COR-L47 (cell line): ENCODE measurements at regions not wholly inside any gene's neighbourhood (a gene's known extent, or its start where the extent isn't known, plus 50 kb on each side); places are given as distances from the start of the nearest gene placed in this dataset.
A peak's percentile ranks its signal among the peaks of the same experiment; 100 is the strongest.

Source experiments
- DNase-seq: peaks from one replicate; lab custom pipeline; 2025; lab: John Stamatoyannopoulos, UW

DNA sequence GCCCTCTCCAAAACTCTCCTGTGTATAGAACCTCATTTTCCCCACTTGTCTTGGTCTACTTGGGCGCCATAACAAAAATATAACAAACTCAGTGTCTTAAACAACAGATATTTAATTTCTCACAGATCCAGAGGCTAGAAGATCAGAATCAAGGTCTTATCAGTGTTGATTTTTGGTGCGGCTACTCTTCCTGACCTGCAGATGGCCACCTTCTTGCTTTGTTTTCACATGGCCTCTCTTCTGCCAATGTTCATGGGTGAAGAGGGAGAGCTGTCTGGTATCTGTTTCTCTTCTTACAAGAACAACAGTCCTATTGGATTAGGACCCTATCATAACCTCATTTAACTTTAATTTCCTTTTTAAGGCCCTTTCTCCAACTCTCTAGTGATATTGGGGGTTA lies 177.3 kb downstream of the PABPC4L start:
- DNase-seq = peak; percentile 2

GRCh38 chr4:134019657-134020056 lies 181.9 kb downstream of the PABPC4L start:
- no peak for DNase-seq

GRCh38 chr4:134018846-134019245 lies 182.7 kb downstream of the PABPC4L start:
- no peak for DNase-seq

GRCh38 chr4:134001057-134001456 lies 200.5 kb downstream of the PABPC4L start:
- DNase-seq = no peak

DNA sequence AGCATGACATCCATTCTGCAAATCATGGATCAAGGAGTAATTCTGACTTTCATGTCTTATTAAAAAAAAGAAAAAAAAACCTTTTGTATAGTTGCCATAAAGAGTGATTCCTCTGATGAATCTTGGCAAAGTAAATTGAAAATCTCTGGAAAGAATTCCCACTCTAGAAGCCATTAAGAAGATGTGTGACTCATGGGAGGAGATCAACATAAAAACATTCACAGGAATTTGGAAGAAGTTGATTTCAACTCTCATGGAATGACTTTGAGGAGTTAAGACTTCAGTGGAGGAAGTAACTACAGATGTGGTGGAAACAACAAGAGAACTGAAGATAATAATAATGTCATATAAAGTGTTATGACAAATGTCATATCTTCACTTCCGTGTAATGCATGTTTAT lies 204.2 kb downstream of the PABPC4L start:
- no peak for DNase-seq

DNA sequence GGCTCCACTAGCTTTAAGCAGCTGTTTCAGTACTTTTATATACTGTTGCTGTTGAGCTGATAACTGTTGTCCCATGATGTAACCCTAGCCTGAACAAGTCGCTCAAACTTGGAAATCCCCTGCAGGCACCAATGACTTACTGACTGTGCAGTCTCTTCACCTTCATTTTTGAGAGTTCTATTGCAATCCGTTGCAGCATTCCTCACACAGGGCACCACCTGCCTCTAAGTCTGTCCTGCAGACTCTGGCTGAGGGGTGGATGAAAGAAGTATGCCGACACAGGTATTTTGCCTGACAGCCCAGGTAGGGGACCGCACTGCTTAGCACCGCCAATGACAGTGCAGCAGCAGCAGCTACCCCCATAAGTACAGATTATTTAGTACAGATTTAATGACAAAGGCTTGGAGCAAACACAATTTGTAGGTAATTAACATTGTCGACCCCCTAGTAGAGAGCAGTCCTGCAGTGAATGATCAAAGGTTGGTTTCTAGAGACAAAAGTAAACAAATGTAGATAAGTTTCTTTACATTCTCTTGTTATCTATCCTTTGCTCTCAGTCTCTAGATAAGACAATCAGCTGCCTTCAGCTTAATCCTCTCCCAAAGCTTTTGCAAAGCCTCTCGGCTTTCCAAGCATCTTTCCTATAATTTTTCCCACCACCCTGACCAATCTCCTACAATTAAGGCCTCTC lies 205.0 kb downstream of the PABPC4L start:
- DNase-seq = no peak

DNA sequence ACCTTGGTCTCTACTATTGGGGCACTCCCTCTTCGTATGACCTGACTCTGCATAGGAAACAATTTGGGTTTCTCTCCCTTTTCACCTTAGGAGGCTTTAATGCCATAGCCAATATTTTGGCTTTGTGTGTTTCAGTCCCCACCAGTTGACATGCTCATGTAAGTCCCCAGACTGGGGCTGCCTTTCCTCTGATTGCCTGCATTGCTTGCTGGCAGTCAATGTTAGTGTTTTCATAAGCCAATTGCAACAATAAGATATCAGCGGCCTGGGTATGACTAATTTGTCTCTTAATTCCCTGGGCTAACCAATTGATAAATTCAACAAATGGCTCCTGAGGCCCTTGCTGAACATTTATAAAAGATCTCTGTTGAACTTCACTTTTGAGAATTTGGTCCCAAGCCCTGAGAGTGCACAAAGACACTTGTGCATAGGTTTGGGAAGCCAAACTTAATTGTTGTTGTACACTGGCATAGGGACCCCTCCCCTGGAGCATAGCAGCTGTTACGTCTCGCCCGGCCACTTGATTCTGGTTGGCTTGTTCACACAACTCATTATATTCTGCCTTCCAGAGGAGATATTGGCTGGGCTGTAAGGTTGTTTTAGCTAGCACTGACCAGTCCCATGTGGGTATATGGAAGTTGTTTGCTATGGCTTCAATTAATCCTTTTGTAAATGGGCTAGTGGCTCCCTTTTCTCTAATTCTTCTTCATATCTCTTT lies 206.2 kb downstream of the PABPC4L start:
- DNase-seq = no peak

GRCh38 chr4:133982533-133983224 lies 218.9 kb downstream of the PABPC4L start:
- no peak for DNase-seq

GRCh38 chr4:133981327-133981726 lies 220.3 kb downstream of the PABPC4L start:
- no peak for DNase-seq

DNA sequence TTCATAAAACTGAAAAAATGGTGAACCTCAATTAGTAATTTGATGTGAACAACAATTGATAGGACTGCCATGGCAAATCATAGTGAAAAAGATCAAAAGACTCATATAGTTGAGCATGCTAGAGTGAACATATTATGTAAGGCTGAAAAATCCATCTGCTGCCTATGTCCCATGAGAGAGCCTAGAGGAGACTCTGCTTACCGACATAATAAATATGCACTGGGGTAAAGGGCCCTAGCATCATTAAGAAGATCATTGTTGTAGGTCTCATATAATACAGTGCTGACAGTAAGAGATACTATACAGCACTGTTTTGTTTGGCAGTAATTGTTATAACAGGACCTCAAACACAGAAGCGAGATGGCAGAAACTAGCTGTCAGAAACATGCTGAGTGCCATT lies 229.0 kb downstream of the PABPC4L start:
- DNase-seq = no peak

DNA sequence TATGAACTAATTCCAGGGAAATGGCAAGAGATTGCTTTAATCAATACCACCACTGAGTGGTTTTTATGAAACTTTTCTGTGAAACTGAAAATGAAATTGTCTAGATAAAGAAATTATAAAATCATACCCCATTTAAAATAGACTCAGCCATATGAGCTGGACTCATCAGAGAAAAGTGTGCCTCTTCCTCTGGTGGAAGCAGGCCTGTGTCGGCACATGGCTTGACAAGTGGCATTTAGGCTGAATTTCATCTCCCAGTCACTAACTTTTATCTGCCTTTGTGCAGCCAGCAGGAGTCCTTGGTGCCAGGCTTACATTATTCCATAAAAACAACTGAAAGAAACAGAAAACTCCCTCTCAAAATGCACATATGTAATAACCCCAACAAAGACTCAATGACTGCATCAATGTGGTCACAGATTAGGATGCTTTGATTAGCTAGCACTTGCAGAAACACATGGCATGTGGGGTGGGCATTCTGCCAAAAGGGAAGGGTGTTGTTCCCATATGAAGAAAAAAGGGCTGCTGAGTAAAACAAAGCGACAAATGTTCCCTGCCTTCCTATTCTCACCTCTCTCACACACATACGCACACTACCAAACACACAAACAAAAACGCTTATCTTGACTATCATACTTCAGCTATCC lies 232.3 kb downstream of the PABPC4L start:
- DNase-seq = peak; percentile 49

DNA sequence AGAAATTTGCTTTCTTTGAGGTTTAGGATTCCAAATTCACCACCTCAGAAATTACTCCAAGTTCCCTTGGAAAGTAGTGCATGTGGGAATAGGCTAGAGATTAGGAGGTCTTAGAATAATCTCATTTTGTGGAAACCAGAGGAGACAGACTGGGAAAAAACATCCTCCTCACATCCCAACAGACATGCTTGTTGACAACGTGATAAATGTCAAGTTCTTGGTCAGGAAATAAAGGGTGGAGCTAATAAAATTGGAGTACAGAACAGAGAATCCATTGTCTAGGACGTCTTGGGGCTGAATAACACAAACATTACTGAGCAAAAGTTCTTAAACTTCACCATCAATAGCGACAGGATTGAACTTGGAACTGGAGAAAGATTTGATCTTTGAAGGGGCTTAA lies 233.4 kb downstream of the PABPC4L start:
- no peak for DNase-seq

GRCh38 chr4:133960975-133961374 lies 240.6 kb downstream of the PABPC4L start:
- no peak for DNase-seq

DNA sequence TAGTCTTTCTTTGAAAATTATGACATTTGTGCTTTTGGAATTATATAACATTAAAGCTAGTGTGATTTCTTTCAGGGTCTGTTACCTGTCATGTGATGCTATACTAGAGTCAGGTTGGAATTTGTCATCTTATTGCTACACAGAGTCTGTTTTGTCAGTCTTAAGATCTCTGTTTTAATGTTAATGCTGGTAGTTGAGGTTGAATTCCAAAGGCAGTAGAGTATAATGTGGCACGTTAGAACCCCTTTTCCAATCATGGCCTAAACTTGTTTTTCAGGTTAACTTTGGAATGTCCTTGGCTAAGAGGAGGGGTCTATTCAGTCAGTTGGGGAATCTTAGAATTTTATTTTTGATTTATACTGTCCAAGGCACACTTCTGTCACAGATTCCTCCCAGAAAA lies 258.5 kb downstream of the PABPC4L start:
- DNase-seq = no peak

- no peak for DNase-seq
Measured at GRCh38 chr4:133938061-133938460, 263.5 kb downstream of the PABPC4L start.

GRCh38 chr4:133929531-133930239 lies 271.9 kb downstream of the PABPC4L start:
- no peak for DNase-seq

DNA sequence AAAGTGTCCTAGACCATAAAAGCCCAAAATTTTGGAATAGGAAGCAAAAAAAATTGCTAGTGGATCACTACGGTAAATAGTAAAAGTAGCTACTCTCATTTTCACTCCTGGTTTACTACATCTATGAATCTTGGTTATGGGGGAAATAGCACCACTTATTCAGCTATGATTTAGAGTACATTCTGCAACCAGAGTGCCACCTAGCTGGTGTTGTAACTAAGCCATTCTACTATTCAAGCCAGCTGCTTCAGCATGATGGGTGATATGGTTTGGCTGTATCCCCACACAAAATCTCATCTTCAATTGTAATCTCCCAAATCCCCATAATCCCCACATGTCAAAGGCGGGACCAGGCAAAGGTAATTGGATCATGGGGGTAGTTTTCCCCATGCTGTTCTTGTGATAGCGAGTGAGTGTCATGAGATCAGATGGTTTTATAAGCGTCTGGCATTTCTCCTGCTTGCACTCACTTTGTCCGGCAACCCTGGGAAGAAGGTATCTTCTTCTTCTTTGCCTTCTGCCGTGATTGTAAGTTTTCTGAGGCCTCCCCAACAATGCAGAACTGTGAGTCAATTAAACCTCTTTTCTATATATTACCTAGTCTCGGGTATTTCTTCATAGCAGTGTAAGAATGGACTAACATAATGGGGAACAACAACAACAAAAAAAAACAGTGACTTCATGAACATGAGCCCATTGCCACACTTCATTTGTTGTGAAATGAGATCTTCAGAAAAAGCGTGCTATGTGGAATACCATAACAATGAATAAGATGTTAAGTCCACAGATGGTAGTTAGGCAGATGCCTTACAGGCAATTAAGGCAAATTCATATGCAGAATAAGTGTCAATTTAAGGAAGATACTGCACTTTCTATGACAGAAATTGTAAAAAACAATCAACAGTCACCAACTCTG lies 280.1 kb downstream of the PABPC4L start:
- no peak for DNase-seq

DNA sequence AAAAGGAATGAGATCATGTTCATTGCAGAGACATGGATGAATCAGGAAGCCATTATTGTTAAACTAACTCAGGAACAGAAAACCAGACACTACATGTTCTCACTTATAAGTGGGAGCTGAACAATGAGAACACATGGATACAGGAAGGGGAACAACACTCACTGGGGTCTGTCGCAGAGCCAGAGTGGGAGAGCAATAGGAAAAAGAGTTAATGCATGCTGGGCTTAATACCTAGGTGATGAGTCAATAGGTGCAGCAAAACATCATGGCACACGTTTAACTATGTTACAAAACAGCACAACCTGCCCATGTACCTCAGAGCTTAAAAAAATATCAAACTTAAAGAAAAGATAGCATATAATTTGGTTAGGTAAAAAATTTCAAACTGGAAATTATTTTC lies 281.4 kb downstream of the PABPC4L start:
- DNase-seq = no peak

- no peak for DNase-seq
Measured at GRCh38 chr4:133910165-133910564, 291.4 kb downstream of the PABPC4L start.

DNA sequence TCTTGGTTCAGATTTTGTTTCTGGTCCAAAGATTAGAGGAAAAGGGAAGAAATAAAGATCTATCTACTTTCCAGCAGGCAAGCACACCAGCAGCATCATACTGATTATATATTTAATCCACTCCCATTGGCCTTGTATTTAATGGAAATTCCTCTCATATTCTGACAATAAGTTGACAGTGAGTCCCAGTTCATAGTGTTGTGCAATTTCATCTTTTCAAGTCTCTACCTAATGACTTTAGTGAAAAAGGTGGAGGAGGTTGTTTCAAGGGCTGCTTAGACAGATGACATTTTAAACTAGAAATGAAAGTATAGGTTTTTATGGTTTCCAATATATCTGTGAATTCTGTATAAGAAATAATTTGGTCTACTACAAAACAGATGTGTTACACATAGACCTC lies 298.6 kb downstream of the PABPC4L start:
- DNase-seq = no peak

- no peak for DNase-seq
Measured at GRCh38 chr4:133891011-133891410, 310.6 kb downstream of the PABPC4L start.
